ENCODE measurements at regions not wholly inside any gene's neighbourhood (a gene's known extent, or its start where the extent isn't known, plus 50 kb on each side); places are given as distances from the start of the nearest gene placed in this dataset.

GRCh38 chr9:110148384-110148783 lies 59.6 kb downstream of the C9orf152 start:
- CTCF ChIA-PET: interaction anchor here (1.3 to 9.3 kb wide), 5 partner anchors 12 to 247 kb away, joined by 3 to 117 read pairs (median 5); no protein-coding TSS in a partner anchor

More at GRCh38 chr9:110148384-110148783, 59.6 kb downstream of the C9orf152 start:
- no TSS peak for BruUV-seq (replicated peaks)
- Histone ChIP-seq H3K9ac (replicated peaks; ENCODE audit: extremely low read depth, insufficient read depth, low read length) (no peak overlapping the region), H2AFZ (ENCODE audit: low read depth, low read length) (no peak overlapping the region), H3K9me1 (replicated peaks; ENCODE audit: control insufficient read depth, extremely low read depth, insufficient read depth, low read length) (no peaks in the 10 kb centered on the region), H3K4me1 (ENCODE audit: control insufficient read depth, extremely low read depth, insufficient read depth, low read length) (peaks cover 25% of the 10 kb centered on the region), H3K36me3 (ENCODE audit: control insufficient read depth in 2 of 2, extremely low read depth in 1 of 2, insufficient read depth in 2 of 2, low read length in 2 of 2) (no peaks in the 10 kb centered on the region), H3K4me2 (ENCODE audit: insufficient read depth, low read length) (no peak overlapping the region), H4K20me1 (replicated peaks; ENCODE audit: control insufficient read depth, extremely low read depth, insufficient read depth, low read length) (peaks cover 7% of the 10 kb centered on the region), H3K4me3 (replicated peaks in 1 of 3; ENCODE audit: insufficient read depth in 1 of 3, low read depth in 1 of 3, low read length in 3 of 3) (no peak overlapping the region), H3K27me3 (ENCODE audit: control insufficient read depth in 2 of 2, insufficient read depth in 2 of 2, low read length in 2 of 2) (no peaks in the 10 kb centered on the region), H3K79me2 (ENCODE audit: control insufficient read depth, insufficient read depth, low read length) (peaks cover 99% of the 10 kb centered on the region), H3K9me3 (replicated peaks; ENCODE audit: control insufficient read depth, insufficient read depth, low read length) (no peaks in the 10 kb centered on the region), H3K27ac (ENCODE audit: insufficient read depth, low read depth, low read length) (no peak overlapping the region)
- TF ChIP-seq FOS (IDR thresholded peaks at IDR 0.05; ENCODE audit: borderline replicate concordance, insufficient read depth, low read length) (no peak), CTCF (IDR thresholded peaks at IDR 0.05; ENCODE audit: extremely low read depth in 1 of 2, insufficient read depth in 1 of 2, low read depth in 1 of 2, low read length in 2 of 2) (no peak), POLR2AphosphoS5 (IDR thresholded peaks at IDR 0.05; ENCODE audit: insufficient read depth, low read depth, low read length) (no peak), GATA2 (IDR thresholded peaks at IDR 0.05; ENCODE audit: insufficient read depth, insufficient read length, low read depth, low read length) (no peak), MAX (IDR thresholded peaks at IDR 0.05; ENCODE audit: insufficient read depth, insufficient read length) (no peak), POLR2A (IDR thresholded peaks at IDR 0.05; ENCODE audit: low read depth, low read length) (no peak), JUN (IDR thresholded peaks at IDR 0.05; ENCODE audit: borderline replicate concordance, insufficient read depth, insufficient read length, low read depth) (no peak), EZH2 (IDR thresholded peaks at IDR 0.05; ENCODE audit: borderline replicate concordance, low read depth, low read length, severe bottlenecking) (no peak), MYC (IDR thresholded peaks at IDR 0.05; ENCODE audit: low read depth, low read length) (no peak)
- POLR2A ChIA-PET: no interaction called here
- DNase-seq (ENCODE audit: low read depth, low spot score) (no peak), FAIRE-seq (no peak)
- intact Hi-C loops (cut with micrococcal nuclease): no loop called here
- dilution Hi-C loops (cut with MboI; ENCODE audit: extremely low pct_ligation_motif_present, low sequenced_read_pairs): no loop called here

Measured in endothelial cell of umbilical vein (primary cell).